Mucosa of descending colon (tissue), 3 donors: ENCODE measurements at regions not wholly inside any gene's neighbourhood (a gene's known extent, or its start where the extent isn't known, plus 50 kb on each side); places are given as distances from the start of the nearest gene placed in this dataset.
A peak's percentile ranks its signal among the peaks of the same experiment; 100 is the strongest.

Experiments
- ATAC-seq: fragments of 200-7000 bp; cut with Tn5 transposase; one replicate; pipeline ENCODE4 v1.9.1; 2020; ENCODE audit warnings: mild to moderate bottlenecking, moderate library complexity
- DNase-seq, 3 donors: peaks; one replicate each; pipeline ENCODE4 v3.0.0-alpha.2; 2020
- H3K36me3 ChIP-seq: fragments of 200-600 bp; one replicate; pipeline ENCODE4 v1.8.0; 2021; ENCODE audit warnings: low read depth, mild to moderate bottlenecking
- H3K4me1 ChIP-seq: fragments of 200-600 bp; one replicate; pipeline ENCODE4 v1.8.0; 2021; ENCODE audit warnings: low read depth, mild to moderate bottlenecking
- H3K4me3 ChIP-seq: fragments of 200-600 bp; one replicate; pipeline ENCODE4 v1.8.0; 2021; ENCODE audit warnings: mild to moderate bottlenecking
- H3K9me3 ChIP-seq: fragments of 200-600 bp; one replicate; pipeline ENCODE4 v1.8.0; 2021; ENCODE audit warnings: mild to moderate bottlenecking
- intact Hi-C, 2 donors: fragments of 100-400 bp; cut with DNase I in 1 of 2; cut with micrococcal nuclease in 1 of 2; formaldehyde crosslinking; loops; one replicate each; pipeline versions ENCODE4 v1.11.0 to v1.11.1; 2022; cut with DNase I, micrococcal nuclease
- TF ChIP-seq, protein P1 (sequence below): fragments of 200-600 bp; IDR thresholded peaks from one replicate; pipeline ENCODE4 v1.8.0; 2022; ENCODE audit warnings: antibody characterized with exemption, mild to moderate bottlenecking
- donor health status: DM: no; HTN: no; CAD: no; lungs with moderate emphysema.
- donor health status: DM: no; HTN: no; CAD: no.
- donor health status: DM: no; HTN: yes; CAD: no.

DNA sequence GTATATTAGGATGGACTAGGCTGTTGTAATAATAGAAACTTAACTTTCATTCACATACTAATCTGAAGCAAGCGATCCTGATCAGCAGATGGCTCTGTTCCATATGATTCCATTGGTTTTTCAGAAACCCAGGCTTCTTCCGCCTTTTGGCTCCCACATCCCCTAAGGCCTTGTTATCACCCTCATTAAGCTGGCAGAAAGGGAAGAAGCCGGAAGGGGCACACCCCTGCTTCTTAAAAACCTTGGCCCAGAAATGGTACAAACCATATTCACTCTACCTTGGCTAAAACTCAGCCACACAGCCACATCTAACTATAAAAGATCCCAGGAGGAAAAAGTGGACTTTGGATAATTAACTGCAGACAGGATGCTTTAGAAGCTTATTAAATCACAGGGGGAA is 329.2 kb downstream of the PCNX1 start:
- intact Hi-C loops, result no loop called here
- TF ChIP-seq, protein P1, sequence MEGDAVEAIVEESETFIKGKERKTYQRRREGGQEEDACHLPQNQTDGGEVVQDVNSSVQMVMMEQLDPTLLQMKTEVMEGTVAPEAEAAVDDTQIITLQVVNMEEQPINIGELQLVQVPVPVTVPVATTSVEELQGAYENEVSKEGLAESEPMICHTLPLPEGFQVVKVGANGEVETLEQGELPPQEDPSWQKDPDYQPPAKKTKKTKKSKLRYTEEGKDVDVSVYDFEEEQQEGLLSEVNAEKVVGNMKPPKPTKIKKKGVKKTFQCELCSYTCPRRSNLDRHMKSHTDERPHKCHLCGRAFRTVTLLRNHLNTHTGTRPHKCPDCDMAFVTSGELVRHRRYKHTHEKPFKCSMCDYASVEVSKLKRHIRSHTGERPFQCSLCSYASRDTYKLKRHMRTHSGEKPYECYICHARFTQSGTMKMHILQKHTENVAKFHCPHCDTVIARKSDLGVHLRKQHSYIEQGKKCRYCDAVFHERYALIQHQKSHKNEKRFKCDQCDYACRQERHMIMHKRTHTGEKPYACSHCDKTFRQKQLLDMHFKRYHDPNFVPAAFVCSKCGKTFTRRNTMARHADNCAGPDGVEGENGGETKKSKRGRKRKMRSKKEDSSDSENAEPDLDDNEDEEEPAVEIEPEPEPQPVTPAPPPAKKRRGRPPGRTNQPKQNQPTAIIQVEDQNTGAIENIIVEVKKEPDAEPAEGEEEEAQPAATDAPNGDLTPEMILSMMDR, result no peak
- ATAC-seq, result no peak

DNA sequence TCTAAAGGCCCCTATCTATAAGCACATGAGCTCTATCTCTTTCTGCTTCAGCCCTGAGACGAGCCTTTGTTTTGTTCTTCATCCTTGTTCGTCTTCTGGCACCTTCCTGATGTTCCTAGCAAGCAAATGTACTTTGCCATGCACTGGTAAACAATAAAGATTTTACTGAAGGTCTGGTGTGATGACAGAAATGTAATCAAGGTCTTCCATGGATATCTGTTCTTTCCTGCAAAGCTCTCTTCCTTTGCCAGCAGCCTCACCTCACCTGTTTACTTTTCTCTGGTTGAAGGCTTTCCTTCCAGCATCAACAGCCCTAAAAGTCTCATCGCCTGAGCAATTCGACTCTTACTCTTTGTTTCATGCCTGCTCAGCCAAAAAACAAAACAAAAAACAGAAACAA is 330.3 kb downstream of the PCNX1 start:
- TF ChIP-seq, protein P1, result no peak
- no peaks in the 10 kb centered on the region for H3K4me1 ChIP-seq
- DNase-seq (peak in 1 of 3 donors; percentile 19), ATAC-seq (peak; percentile 33)
- H3K4me3 ChIP-seq, result no peak overlapping the region
- no peaks in the 10 kb centered on the region for H3K36me3 ChIP-seq
- H3K9me3 ChIP-seq, result no peaks in the 10 kb centered on the region
- intact Hi-C loops, result no loop called here

More for the DNA sequence above, 329.2 kb downstream of the PCNX1 start:
- Histone ChIP-seq H3K4me3 (no peak overlapping the region), H3K36me3 (no peaks in the 10 kb centered on the region), H3K4me1 (no peaks in the 10 kb centered on the region), H3K9me3 (no peaks in the 10 kb centered on the region)
- DNase-seq, result no peak

DNA sequence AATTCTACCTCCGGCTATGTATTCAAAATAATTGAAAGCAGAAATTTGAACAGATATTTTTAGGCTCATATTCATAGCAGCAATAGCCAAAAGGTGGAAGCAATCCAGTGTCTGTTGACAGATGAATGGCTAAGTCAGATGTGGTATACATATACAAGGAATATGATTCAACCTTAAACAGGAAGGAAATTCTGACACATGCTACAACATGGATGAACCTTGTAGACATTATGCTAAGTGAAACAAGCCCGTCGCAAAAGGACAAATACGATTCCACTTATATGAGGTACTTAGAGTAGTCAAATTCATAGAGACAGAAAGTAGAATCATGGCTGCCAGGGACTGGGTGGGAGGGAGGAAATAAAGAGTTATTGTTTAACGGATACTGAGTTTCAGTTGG is 331.6 kb downstream of the PCNX1 start:
- H3K36me3 ChIP-seq, result no peaks in the 10 kb centered on the region
- H3K9me3 ChIP-seq, result no peaks in the 10 kb centered on the region
- intact Hi-C loops, result no loop called here
- ATAC-seq, result no peak
- no peak overlapping the region for H3K4me3 ChIP-seq
- TF ChIP-seq, protein P1, result no peak
- no peaks in the 10 kb centered on the region for H3K4me1 ChIP-seq
- DNase-seq, result no peak

DNA sequence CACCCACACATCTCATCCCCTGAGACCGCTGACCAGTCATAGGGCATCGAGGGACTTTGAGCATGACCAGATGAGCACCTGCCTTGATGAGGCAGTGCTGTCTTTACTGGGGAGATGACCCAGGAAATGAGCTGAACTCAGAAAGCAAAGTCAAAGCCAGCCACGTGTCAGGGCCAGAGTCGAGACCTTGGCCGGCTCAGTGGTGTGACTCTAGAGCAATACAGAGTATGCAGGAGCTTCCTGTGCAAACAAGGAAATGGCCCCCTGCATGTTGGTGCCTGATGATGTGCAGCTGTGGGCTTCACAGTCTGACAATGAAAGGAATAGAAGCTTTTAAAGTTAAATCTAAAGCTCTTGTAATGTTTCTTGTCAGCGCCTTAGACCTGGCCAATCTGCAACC is 332.9 kb downstream of the PCNX1 start:
- Histone ChIP-seq H3K4me3 (no peak overlapping the region), H3K4me1 (no peaks in the 10 kb centered on the region), H3K36me3 (no peaks in the 10 kb centered on the region), H3K9me3 (no peaks in the 10 kb centered on the region)
- intact Hi-C loops, result no loop called here
- TF ChIP-seq, protein P1, result no peak
- DNase-seq (no peak), ATAC-seq (no peak)

DNA sequence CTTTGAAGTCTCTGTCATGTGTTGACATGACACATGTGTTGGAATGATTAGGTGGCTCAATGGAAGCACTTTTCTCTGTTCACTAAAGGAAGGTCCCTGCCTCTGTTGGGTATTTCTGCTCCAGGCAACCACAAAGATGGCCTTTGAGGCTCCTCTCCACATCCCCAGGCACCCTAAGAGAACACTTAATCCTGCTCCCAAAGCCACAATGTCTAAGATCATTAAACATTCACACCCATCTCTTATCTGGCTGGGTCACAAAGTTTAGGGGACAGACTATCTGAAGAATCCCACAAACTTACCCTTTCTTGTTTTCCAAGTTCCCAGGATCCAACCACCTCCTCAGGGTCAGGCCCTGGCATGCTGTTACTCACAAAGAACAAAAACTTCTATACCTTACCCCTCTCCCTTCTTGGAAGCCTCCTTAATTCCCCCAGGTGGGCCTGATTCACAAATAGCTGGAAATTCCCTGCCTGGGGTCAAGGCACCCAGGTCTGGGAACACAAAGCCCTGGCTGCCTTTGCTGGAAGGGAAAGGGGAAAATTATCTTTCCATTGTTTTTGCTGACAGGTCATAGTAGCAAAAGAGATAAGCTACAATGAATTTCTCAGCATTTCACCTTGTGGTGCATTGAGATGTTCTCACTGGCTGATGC is 333.7 kb downstream of the PCNX1 start:
- Histone ChIP-seq H3K4me1 (no peaks in the 10 kb centered on the region), H3K9me3 (no peaks in the 10 kb centered on the region), H3K4me3 (no peak overlapping the region), H3K36me3 (no peaks in the 10 kb centered on the region)
- no peak for ATAC-seq
- intact Hi-C loops, result no loop called here
- TF ChIP-seq, protein P1, result no peak
- DNase-seq, result no peak
